Hepatocyte (in vitro differentiated cells): ENCODE measurements at regions not wholly inside any gene's neighbourhood (a gene's known extent, or its start where the extent isn't known, plus 50 kb on each side); places are given as distances from the start of the nearest gene placed in this dataset.

Source experiments
- EZH2 ChIP-seq: fragments of 200-600 bp; sonication (generic); IDR thresholded peaks from 2 replicates; pipeline ENCODE4 v1.6.1; 2016; ENCODE audit warnings: antibody characterized with exemption, mild to moderate bottlenecking, borderline replicate concordance
- TF ChIP-seq, protein P1 (sequence below): fragments of 200-600 bp; sonication (generic); IDR thresholded peaks from 2 replicates; pipeline ENCODE4 v1.5.1; 2016; ENCODE audit warnings: antibody characterized with exemption, mild to moderate bottlenecking; ENCODE audit not compliant: poor library complexity

DNA sequence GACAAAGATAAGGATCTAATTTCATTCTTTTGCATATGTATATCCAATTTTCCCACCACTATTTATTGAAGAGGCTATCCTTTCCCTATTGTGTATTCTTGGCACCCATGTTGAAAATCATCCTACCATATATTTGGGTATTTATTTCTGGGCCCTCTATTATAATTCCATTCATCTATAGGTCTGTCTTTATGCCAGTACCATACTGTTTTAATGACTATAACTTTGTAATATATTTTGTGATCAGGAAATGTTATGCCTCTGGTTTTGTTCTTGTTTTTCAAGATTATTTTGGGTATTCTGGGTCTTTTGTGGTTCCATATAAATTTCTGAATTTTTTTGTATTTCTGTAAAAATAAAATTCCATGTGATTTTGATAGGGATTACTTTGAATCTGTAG is 347.6 kb upstream of the SULF2 start:
- TF ChIP-seq, protein P1, sequence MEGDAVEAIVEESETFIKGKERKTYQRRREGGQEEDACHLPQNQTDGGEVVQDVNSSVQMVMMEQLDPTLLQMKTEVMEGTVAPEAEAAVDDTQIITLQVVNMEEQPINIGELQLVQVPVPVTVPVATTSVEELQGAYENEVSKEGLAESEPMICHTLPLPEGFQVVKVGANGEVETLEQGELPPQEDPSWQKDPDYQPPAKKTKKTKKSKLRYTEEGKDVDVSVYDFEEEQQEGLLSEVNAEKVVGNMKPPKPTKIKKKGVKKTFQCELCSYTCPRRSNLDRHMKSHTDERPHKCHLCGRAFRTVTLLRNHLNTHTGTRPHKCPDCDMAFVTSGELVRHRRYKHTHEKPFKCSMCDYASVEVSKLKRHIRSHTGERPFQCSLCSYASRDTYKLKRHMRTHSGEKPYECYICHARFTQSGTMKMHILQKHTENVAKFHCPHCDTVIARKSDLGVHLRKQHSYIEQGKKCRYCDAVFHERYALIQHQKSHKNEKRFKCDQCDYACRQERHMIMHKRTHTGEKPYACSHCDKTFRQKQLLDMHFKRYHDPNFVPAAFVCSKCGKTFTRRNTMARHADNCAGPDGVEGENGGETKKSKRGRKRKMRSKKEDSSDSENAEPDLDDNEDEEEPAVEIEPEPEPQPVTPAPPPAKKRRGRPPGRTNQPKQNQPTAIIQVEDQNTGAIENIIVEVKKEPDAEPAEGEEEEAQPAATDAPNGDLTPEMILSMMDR = no peak
- no peak for TF ChIP-seq EZH2
